IPS-20b (cell line): ENCODE measurements at regions not wholly inside any gene's neighbourhood (a gene's known extent, or its start where the extent isn't known, plus 50 kb on each side); places are given as distances from the start of the nearest gene placed in this dataset.
"Not testable (repeated sequence)": the region's sequence is repeated elsewhere in the genome, so short reads cannot be mapped to it uniquely, and the experiment has no call there.

Experiments
- H3K27ac ChIP-seq: one replicate; pipeline ENCODE4 v1.5.1; 2013; ENCODE audit warnings: low read length
- H3K27me3 ChIP-seq: 2 replicates; pipeline ENCODE4 v1.6.1; 2013; ENCODE audit warnings: mild to moderate bottlenecking, low read length, inconsistent platforms; ENCODE audit not compliant: insufficient read depth
- H3K36me3 ChIP-seq: 2 replicates; pipeline ENCODE4 v1.6.1; 2013; ENCODE audit warnings: low read depth, mild to moderate bottlenecking, inconsistent platforms, low read length, moderate library complexity; ENCODE audit not compliant: insufficient read depth
- H3K4me1 ChIP-seq: 2 replicates; pipeline ENCODE4 v1.6.1; 2013; ENCODE audit warnings: mild to moderate bottlenecking, control low read depth, inconsistent platforms, low read length, moderate library complexity; ENCODE audit not compliant: insufficient read depth
- H3K4me3 ChIP-seq: 2 replicates; pipeline ENCODE4 v1.5.1; 2013; ENCODE audit warnings: mild to moderate bottlenecking, low read length, inconsistent platforms
- H3K9ac ChIP-seq: 2 replicates; pipeline ENCODE4 v1.6.1; 2013; ENCODE audit warnings: low read depth, mild to moderate bottlenecking, inconsistent platforms, low read length, moderate library complexity
- H3K9me3 ChIP-seq: 2 replicates; pipeline ENCODE4 v1.6.1; 2013; ENCODE audit warnings: mild to moderate bottlenecking, low read depth, low read length, inconsistent platforms; ENCODE audit not compliant: insufficient read depth

DNA sequence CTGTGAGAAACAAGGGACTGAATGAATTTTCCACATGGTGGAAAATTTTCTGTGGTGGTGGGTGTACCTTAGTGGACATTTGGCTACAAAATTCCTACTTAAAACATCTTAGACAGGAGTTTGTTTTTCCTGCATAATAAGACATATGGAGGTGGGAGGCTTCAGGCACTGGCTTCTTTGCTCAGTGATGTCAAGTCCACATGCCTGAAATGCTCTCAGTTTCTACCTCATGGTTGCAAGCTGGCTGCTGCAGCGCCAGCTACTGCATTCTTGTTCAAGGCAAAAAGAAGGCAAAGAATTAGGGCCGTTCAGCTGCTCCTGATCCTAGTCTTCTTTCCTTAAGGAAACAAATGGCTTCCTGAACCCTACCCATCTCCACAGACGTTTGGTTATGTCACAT, 99.9 kb upstream of the FAM204A start:
- Histone ChIP-seq H3K9ac (no peak overlapping the region), H3K27ac (no peak overlapping the region), H3K27me3 (no peaks in the 10 kb centered on the region), H3K4me1 (no peaks in the 10 kb centered on the region), H3K36me3 (no peaks in the 10 kb centered on the region), H3K9me3 (no peaks in the 10 kb centered on the region), H3K4me3 (no peak overlapping the region)

DNA sequence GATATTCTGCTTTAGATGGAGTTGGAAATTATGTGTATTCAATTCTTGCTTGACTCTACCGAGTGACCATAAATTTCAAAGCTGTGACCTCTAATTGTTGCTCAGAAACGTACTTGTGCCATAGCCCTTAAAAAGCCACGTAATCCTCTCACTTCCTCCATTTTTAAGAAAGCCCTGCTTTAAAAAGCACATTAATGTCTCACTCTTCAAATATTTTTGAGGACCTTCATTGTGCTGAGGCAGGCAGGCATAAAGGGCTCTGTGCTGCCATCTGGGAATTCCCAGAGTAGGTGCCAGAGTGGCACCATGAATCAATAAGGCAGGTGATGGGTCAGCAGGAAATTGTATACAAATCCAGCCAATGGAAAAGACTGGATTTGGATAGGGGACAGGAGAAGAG, 97.7 kb upstream of the FAM204A start:
- no peak overlapping the region for H3K4me3 ChIP-seq
- H3K4me1 ChIP-seq, result no peaks in the 10 kb centered on the region
- H3K36me3 ChIP-seq, result no peaks in the 10 kb centered on the region
- H3K9me3 ChIP-seq, result no peaks in the 10 kb centered on the region
- no peak overlapping the region for H3K9ac ChIP-seq
- no peak overlapping the region for H3K27ac ChIP-seq
- no peaks in the 10 kb centered on the region for H3K27me3 ChIP-seq

DNA sequence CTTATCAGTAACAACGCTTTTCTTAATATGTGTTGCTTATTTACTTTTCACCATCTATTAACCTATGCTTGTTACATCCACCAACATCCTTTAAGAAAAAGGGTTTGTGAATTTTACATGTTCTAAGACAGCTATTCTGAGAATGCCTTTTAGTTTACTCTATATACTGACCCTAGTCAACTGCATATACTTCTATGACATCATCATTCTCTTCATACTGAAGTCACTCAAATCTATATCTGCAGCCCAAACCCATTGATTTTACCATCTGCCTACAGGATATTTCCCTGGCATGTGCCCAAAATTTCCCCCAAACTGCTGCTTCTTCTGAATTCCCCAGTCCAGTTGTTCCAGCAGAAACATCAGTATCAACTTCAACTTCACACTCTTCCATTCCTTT, 94.6 kb upstream of the FAM204A start:
- Histone ChIP-seq H3K27ac (no peak overlapping the region), H3K9ac (no peak overlapping the region), H3K9me3 (no peaks in the 10 kb centered on the region), H3K4me1 (no peaks in the 10 kb centered on the region), H3K4me3 (no peak overlapping the region), H3K36me3 (no peaks in the 10 kb centered on the region), H3K27me3 (no peaks in the 10 kb centered on the region)

- Histone ChIP-seq H3K9me3 (no peaks in the 10 kb centered on the region), H3K36me3 (no peaks in the 10 kb centered on the region), H3K4me3 (no peak overlapping the region), H3K4me1 (no peaks in the 10 kb centered on the region), H3K27me3 (no peaks in the 10 kb centered on the region), H3K27ac (no peak overlapping the region), H3K9ac (no peak overlapping the region)
Observed at GRCh38 chr10:118430190-118430589, 88.1 kb upstream of the FAM204A start.

- Histone ChIP-seq H3K27ac (no peak overlapping the region), H3K4me3 (no peak overlapping the region), H3K27me3 (no peaks in the 10 kb centered on the region), H3K9ac (no peak overlapping the region), H3K4me1 (no peaks in the 10 kb centered on the region), H3K36me3 (no peaks in the 10 kb centered on the region), H3K9me3 (no peaks in the 10 kb centered on the region)
Observed at GRCh38 chr10:118423800-118424442, 81.8 kb upstream of the FAM204A start.

DNA sequence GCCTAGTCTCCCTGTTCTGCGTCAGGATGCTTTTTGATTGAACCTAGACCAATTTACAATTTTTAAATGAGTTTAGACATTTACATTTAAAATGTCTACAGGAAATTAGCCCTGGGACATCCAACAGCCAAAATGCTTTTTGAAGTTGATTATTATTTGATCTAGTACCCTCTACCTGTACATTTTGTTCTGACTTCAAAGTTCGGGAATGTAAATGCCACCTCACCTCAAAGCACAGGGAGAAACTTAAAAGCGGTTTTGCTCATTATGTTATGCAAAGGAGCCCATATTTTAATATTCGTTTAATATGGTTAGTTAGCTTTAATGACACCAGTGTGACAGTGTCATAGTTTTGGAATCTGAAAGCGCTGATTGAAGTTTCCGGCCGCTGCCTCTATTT, 80.1 kb upstream of the FAM204A start:
- no peak overlapping the region for H3K4me3 ChIP-seq
- H3K27me3 ChIP-seq, result no peaks in the 10 kb centered on the region
- no peaks in the 10 kb centered on the region for H3K36me3 ChIP-seq
- no peaks in the 10 kb centered on the region for H3K4me1 ChIP-seq
- no peak overlapping the region for H3K27ac ChIP-seq
- no peak overlapping the region for H3K9ac ChIP-seq
- no peaks in the 10 kb centered on the region for H3K9me3 ChIP-seq

DNA sequence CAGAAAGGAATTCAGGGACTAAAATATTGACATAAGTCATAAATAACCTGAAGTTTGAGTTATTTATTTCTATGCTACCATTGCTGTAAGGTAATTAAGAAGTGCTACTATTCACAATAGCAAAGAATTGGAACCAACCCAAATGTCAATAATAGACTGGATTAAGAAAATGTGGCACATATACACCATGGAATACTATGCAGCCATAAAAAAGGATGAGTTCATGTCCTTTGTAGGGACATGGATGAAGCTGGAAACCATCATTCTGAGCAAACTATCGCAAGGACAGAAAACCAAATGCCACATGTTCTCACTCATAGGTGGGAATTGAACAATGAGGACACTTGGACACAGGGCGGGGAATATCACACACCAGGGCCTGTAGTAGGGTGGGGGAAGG, 77.9 kb upstream of the FAM204A start:
- H3K9me3 ChIP-seq, H3K36me3 ChIP-seq, H3K9ac ChIP-seq, H3K4me1 ChIP-seq, H3K27me3 ChIP-seq, H3K27ac ChIP-seq, H3K4me3 ChIP-seq: not testable (repeated sequence)

DNA sequence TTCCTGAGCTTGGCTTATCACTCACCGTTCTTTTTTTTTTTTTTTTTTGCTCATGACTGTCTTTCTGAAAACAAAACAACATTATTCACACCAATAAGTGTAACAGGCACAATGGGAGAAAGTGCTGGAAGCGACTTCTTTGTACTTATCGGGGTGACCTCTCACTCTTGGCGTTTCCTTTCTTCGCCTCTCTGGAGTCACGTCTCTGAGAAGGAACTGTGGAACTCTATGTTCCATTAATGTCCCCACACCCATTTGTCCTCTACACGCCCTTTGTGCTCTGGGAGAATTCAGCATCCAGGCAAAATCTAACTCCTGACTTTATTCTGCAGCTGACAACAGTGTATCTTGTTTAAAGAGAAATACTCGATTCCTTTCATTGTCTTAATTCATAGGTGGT, 70.8 kb upstream of the FAM204A start:
- Histone ChIP-seq H3K9ac (no peak overlapping the region), H3K36me3 (no peaks in the 10 kb centered on the region), H3K4me3 (no peak overlapping the region), H3K4me1 (peaks cover 6% of the 10 kb centered on the region; the same call in 1 of the 2 replicates), H3K27me3 (no peaks in the 10 kb centered on the region), H3K27ac (no peak overlapping the region), H3K9me3 (no peaks in the 10 kb centered on the region)

GRCh38 chr10:118412132-118412760, 70.1 kb upstream of the FAM204A start:
- Histone ChIP-seq H3K4me1 (peaks cover 6% of the 10 kb centered on the region; the same call in 1 of the 2 replicates), H3K9me3 (no peaks in the 10 kb centered on the region), H3K36me3 (no peaks in the 10 kb centered on the region), H3K27ac (no peak overlapping the region), H3K9ac (no peak overlapping the region), H3K27me3 (no peaks in the 10 kb centered on the region), H3K4me3 (no peak overlapping the region)

- Histone ChIP-seq H3K27ac (no peak overlapping the region), H3K9me3 (no peaks in the 10 kb centered on the region), H3K27me3 (no peaks in the 10 kb centered on the region)
Observed at GRCh38 chr10:118409295-118409694, 67.2 kb upstream of the FAM204A start.

GRCh38 chr10:118408181-118408580, 66.1 kb upstream of the FAM204A start:
- Histone ChIP-seq H3K27me3 (no peaks in the 10 kb centered on the region), H3K4me1 (peaks cover 6% of the 10 kb centered on the region; the same call in 1 of the 2 replicates), H3K9ac (no peak overlapping the region), H3K4me3 (no peak overlapping the region), H3K27ac (no peak overlapping the region), H3K9me3 (no peaks in the 10 kb centered on the region), H3K36me3 (no peaks in the 10 kb centered on the region)

More at GRCh38 chr10:118409295-118409694, 67.2 kb upstream of the FAM204A start:
- no peak overlapping the region for H3K9ac ChIP-seq
- peaks cover 6% of the 10 kb centered on the region; the same call in 1 of the 2 replicates for H3K4me1 ChIP-seq
- no peaks in the 10 kb centered on the region for H3K36me3 ChIP-seq
- no peak overlapping the region for H3K4me3 ChIP-seq

DNA sequence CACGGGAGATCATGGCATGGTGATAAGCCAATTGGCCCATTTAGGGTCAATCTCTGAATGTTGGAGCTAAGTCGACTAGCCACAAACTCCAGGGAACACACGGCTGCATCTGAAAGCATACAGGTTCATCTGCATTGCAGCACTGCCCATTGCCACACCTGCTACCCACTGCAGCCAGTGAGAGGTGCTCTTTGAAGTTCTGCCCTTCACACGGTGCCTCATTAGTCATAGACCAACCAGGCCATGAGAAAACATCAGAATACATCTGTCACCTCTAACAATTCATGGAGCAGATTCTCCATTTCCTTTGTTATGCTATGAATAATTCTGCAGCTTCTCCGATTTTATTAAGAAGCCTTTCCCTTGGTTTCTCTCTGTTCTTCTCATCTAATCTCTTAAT, 65.7 kb upstream of the FAM204A start:
- no peak overlapping the region for H3K9ac ChIP-seq
- no peaks in the 10 kb centered on the region for H3K36me3 ChIP-seq
- peaks cover 6% of the 10 kb centered on the region; the same call in 1 of the 2 replicates for H3K4me1 ChIP-seq
- H3K9me3 ChIP-seq, result no peaks in the 10 kb centered on the region
- H3K4me3 ChIP-seq, result no peak overlapping the region
- H3K27ac ChIP-seq, result no peak overlapping the region
- H3K27me3 ChIP-seq, result no peaks in the 10 kb centered on the region
